Calu3 (cell line): ENCODE measurements at regions not wholly inside any gene's neighbourhood (a gene's known extent, or its start where the extent isn't known, plus 50 kb on each side); places are given as distances from the start of the nearest gene placed in this dataset.

Experiments
- BruUV-seq: library from RNA; stranded (reverse); fragments of 400-500 nt; replicated peaks from 2 replicates; lab custom pipeline; 2021; lab: Mats Ljungman, UMichigan
- CTCF ChIA-PET: fragments of 300-600 bp; sonication (Branson Sonifier 250); formaldehyde crosslinking; loops from one replicate; lab custom pipeline; 2022; ENCODE audit warnings: antibody characterized with exemption; lab: Charles Lee
- DNase-seq: peaks from one replicate; pipeline ENCODE4 v3.0.0; 2022
- H3K27ac Mint-ChIP-seq: one replicate; pipeline ENCODE4 v1.8.0; 2022; ENCODE audit warnings: mixed read lengths; ENCODE audit not compliant: unreplicated experiment
- H3K27me3 Mint-ChIP-seq: one replicate; pipeline ENCODE4 v1.8.0; 2022; ENCODE audit warnings: mixed read lengths; ENCODE audit not compliant: unreplicated experiment
- H3K36me3 Mint-ChIP-seq: one replicate; pipeline ENCODE4 v1.8.0; 2022; ENCODE audit warnings: mild to moderate bottlenecking, moderate library complexity, mixed read lengths; ENCODE audit not compliant: insufficient read depth, unreplicated experiment
- H3K4me1 Mint-ChIP-seq: one replicate; pipeline ENCODE4 v1.8.0; 2022; ENCODE audit warnings: mild to moderate bottlenecking, low read depth, mixed read lengths; ENCODE audit not compliant: unreplicated experiment
- H3K4me3 Mint-ChIP-seq: one replicate; pipeline ENCODE4 v1.8.0; 2022; ENCODE audit warnings: mild to moderate bottlenecking, low read depth, moderate library complexity, mixed read lengths; ENCODE audit not compliant: unreplicated experiment
- H3K9me3 Mint-ChIP-seq: one replicate; pipeline ENCODE4 v1.8.0; 2022; ENCODE audit warnings: low read depth, mixed read lengths; ENCODE audit not compliant: unreplicated experiment
- intact Hi-C: fragments of 100-400 bp; cut with micrococcal nuclease; formaldehyde crosslinking; loops from one replicate; pipeline ENCODE4 v1.10.0; 2022; ENCODE audit not compliant: unreplicated experiment
- TF ChIP-seq, protein P1 (sequence below): fragments of 200-600 bp; IDR thresholded peaks from one replicate; pipeline ENCODE4 v1.8.0; 2022; ENCODE audit warnings: antibody characterized with exemption; ENCODE audit not compliant: unreplicated experiment

DNA sequence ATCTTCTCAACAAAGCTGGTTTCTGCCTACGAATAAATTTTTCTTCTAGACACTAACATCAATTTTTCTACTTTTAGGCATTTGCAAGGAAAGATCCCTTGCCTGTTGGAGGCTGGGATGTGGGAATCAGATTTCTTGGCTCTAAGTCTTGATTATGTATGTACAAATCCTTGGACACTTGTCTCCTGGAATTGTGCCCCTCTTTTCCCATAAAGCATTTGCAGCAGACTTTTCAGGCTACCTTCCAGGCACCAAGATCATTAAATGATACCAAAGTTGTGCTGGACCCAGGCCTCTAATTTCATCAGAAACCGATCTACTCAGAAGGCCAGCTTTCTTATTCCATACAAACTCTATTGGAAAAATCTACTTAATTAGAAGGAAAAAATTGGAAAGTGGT lies 339.5 kb upstream of the DIPK2B start:
- peaks cover 3% of the 10 kb centered on the region for H3K9me3 Mint-ChIP-seq
- TF ChIP-seq, protein P1, sequence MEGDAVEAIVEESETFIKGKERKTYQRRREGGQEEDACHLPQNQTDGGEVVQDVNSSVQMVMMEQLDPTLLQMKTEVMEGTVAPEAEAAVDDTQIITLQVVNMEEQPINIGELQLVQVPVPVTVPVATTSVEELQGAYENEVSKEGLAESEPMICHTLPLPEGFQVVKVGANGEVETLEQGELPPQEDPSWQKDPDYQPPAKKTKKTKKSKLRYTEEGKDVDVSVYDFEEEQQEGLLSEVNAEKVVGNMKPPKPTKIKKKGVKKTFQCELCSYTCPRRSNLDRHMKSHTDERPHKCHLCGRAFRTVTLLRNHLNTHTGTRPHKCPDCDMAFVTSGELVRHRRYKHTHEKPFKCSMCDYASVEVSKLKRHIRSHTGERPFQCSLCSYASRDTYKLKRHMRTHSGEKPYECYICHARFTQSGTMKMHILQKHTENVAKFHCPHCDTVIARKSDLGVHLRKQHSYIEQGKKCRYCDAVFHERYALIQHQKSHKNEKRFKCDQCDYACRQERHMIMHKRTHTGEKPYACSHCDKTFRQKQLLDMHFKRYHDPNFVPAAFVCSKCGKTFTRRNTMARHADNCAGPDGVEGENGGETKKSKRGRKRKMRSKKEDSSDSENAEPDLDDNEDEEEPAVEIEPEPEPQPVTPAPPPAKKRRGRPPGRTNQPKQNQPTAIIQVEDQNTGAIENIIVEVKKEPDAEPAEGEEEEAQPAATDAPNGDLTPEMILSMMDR = no peak
- no peak for DNase-seq
- H3K4me3 Mint-ChIP-seq = no peak overlapping the region
- no peaks in the 10 kb centered on the region for H3K4me1 Mint-ChIP-seq
- H3K27me3 Mint-ChIP-seq = no peaks in the 10 kb centered on the region
- no TSS peak for BruUV-seq
- CTCF ChIA-PET = no interaction called here
- no peaks in the 10 kb centered on the region for H3K36me3 Mint-ChIP-seq
- no peak overlapping the region for H3K27ac Mint-ChIP-seq
- intact Hi-C loops = no loop called here

DNA sequence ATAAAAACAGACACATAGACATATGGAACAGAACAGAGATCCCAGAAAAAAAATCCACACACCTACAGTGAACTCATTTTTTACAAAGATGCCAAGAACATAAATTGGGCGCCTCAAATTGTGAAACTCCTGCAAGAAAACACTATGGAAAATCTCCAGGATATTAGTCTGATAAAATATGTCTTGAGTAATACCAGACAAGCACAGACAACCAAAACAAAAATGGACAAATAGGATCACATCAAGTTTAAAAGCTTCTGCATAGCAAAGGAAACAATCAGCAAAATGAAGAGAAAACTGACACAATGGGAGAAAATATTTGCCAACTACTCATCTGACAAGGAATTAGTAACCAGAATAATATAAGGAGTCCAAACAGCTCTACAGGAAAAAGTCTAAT lies 337.3 kb upstream of the DIPK2B start:
- no TSS peak for BruUV-seq

GRCh38 chrX:45527834-45528233 lies 327.2 kb upstream of the DIPK2B start:
- TF ChIP-seq, protein P1 = no peak
- Mint-ChIP-seq H3K9me3 (peaks cover 3% of the 10 kb centered on the region), H3K27me3 (no peaks in the 10 kb centered on the region), H3K36me3 (no peaks in the 10 kb centered on the region), H3K27ac (no peak overlapping the region), H3K4me3 (no peak overlapping the region), H3K4me1 (no peaks in the 10 kb centered on the region)
- no TSS peak for BruUV-seq
- intact Hi-C loops = no loop called here
- CTCF ChIA-PET = interaction anchor here (0.6 kb wide), 1 partner anchor 341 kb away, joined by 3 read pairs; no protein-coding TSS in a partner anchor
- no peak for DNase-seq

More for the DNA sequence above, 337.3 kb upstream of the DIPK2B start:
- intact Hi-C loops = no loop called here
- Mint-ChIP-seq H3K4me1 (no peaks in the 10 kb centered on the region), H3K27ac (no peak overlapping the region), H3K4me3 (no peak overlapping the region), H3K9me3 (peaks cover 3% of the 10 kb centered on the region), H3K27me3 (no peaks in the 10 kb centered on the region), H3K36me3 (no peaks in the 10 kb centered on the region)
- TF ChIP-seq, protein P1 = no peak
- CTCF ChIA-PET = no interaction called here
- no peak for DNase-seq

DNA sequence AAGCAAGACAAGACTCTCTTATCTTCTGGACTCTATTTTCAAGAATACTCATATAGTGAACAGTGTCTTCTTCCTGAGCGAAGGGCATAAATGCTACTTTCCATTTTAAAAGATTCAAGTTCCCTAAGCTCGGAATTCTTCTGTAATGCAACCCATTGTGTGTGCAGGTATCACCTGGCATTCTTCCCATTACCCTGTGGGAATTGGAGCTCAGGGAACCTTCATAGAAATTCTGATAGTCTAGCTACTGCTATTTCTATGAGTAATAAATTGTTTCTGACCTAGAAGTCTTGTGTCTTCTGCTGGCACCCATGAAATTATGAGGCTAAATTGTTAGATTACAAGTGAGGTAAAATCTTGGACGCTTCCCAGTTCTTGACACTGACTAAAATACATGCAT lies 324.1 kb upstream of the DIPK2B start:
- H3K4me3 Mint-ChIP-seq = no peak overlapping the region
- no peak for DNase-seq
- CTCF ChIA-PET = no interaction called here

More for the DNA sequence above, 324.1 kb upstream of the DIPK2B start:
- Mint-ChIP-seq H3K9me3 (peaks cover 3% of the 10 kb centered on the region), H3K27me3 (no peaks in the 10 kb centered on the region), H3K4me1 (no peaks in the 10 kb centered on the region), H3K36me3 (no peaks in the 10 kb centered on the region), H3K27ac (no peak overlapping the region)
- TF ChIP-seq, protein P1 = no peak
- intact Hi-C loops = no loop called here
- no TSS peak for BruUV-seq
